Osteocyte (in vitro differentiated cells): ENCODE measurements at regions not wholly inside any gene's neighbourhood (a gene's known extent, or its start where the extent isn't known, plus 50 kb on each side); places are given as distances from the start of the nearest gene placed in this dataset.
"Not testable (repeated sequence)": the region's sequence is repeated elsewhere in the genome, so short reads cannot be mapped to it uniquely, and the experiment has no call there.

ENCODE experiments used
- DNase-seq: peaks from one replicate; pipeline ENCODE4 v3.0.0; 2021; ENCODE audit warnings: mixed read lengths; ENCODE audit not compliant: unreplicated experiment; ENCODE audit errors: extremely low spot score
- H3K27ac Mint-ChIP-seq: one replicate; pipeline ENCODE4 v1.8.0; 2021; ENCODE audit warnings: mild to moderate bottlenecking, mixed read lengths; ENCODE audit not compliant: unreplicated experiment
- H3K27me3 Mint-ChIP-seq: one replicate; pipeline ENCODE4 v1.8.0; 2021; ENCODE audit warnings: mixed read lengths; ENCODE audit not compliant: unreplicated experiment
- H3K36me3 Mint-ChIP-seq: one replicate; pipeline ENCODE4 v1.8.0; 2021; ENCODE audit warnings: mixed read lengths; ENCODE audit not compliant: unreplicated experiment
- H3K4me1 Mint-ChIP-seq: one replicate; pipeline ENCODE4 v1.8.0; 2021; ENCODE audit warnings: mixed read lengths; ENCODE audit not compliant: unreplicated experiment
- H3K4me3 Mint-ChIP-seq: one replicate; pipeline ENCODE4 v1.8.0; 2021; ENCODE audit warnings: mild to moderate bottlenecking, moderate library complexity, mixed read lengths; ENCODE audit not compliant: unreplicated experiment
- H3K9me3 Mint-ChIP-seq: one replicate; pipeline ENCODE4 v1.8.0; 2021; ENCODE audit warnings: mixed read lengths; ENCODE audit not compliant: unreplicated experiment
- CTCF ChIP-seq: fragments of 200-600 bp; sonication (generic); IDR thresholded peaks from 2 replicates; pipeline ENCODE4 v1.5.0; 2021; ENCODE audit warnings: antibody characterized with exemption, mild to moderate bottlenecking, moderate library complexity

- Mint-ChIP-seq H3K27ac (no peak overlapping the region), H3K36me3 (no peaks in the 10 kb centered on the region)
- TF ChIP-seq CTCF: no peak
Measured at GRCh38 chr9:97160255-97160654, 121.3 kb upstream of the CTSV start.

GRCh38 chr9:97158722-97159121 is 119.8 kb upstream of the CTSV start:
- H3K4me1 Mint-ChIP-seq, H3K27me3 Mint-ChIP-seq, DNase-seq, H3K36me3 Mint-ChIP-seq, H3K4me3 Mint-ChIP-seq, H3K9me3 Mint-ChIP-seq, H3K27ac Mint-ChIP-seq: not testable (repeated sequence)

More at GRCh38 chr9:97160255-97160654, 121.3 kb upstream of the CTSV start:
- DNase-seq: no peak
- no peaks in the 10 kb centered on the region for H3K9me3 Mint-ChIP-seq
- H3K4me3 Mint-ChIP-seq: no peak overlapping the region
- H3K4me1 Mint-ChIP-seq: no peaks in the 10 kb centered on the region
- H3K27me3 Mint-ChIP-seq: peaks cover 6% of the 10 kb centered on the region

GRCh38 chr9:97155441-97155840 is 116.5 kb upstream of the CTSV start:
- H3K9me3 Mint-ChIP-seq, H3K4me1 Mint-ChIP-seq, DNase-seq, H3K27me3 Mint-ChIP-seq, H3K4me3 Mint-ChIP-seq, H3K27ac Mint-ChIP-seq, H3K36me3 Mint-ChIP-seq: not testable (repeated sequence)

- Mint-ChIP-seq H3K27me3 (peaks cover 2% of the 10 kb centered on the region), H3K4me1 (no peaks in the 10 kb centered on the region), H3K27ac (no peak overlapping the region), H3K9me3 (no peaks in the 10 kb centered on the region), H3K36me3 (no peaks in the 10 kb centered on the region), H3K4me3 (no peak overlapping the region)
- no peak for TF ChIP-seq CTCF
- no peak for DNase-seq
Measured at GRCh38 chr9:97153967-97154366, 115.0 kb upstream of the CTSV start.

GRCh38 chr9:97153160-97153559 is 114.2 kb upstream of the CTSV start:
- H3K27ac Mint-ChIP-seq, H3K36me3 Mint-ChIP-seq, H3K9me3 Mint-ChIP-seq, H3K27me3 Mint-ChIP-seq, DNase-seq, H3K4me1 Mint-ChIP-seq, H3K4me3 Mint-ChIP-seq: not testable (repeated sequence)

- peaks cover 10% of the 10 kb centered on the region for H3K27me3 Mint-ChIP-seq
- H3K4me3 Mint-ChIP-seq, H3K36me3 Mint-ChIP-seq, DNase-seq, H3K9me3 Mint-ChIP-seq, H3K4me1 Mint-ChIP-seq, H3K27ac Mint-ChIP-seq: not testable (repeated sequence)
Measured at GRCh38 chr9:97150471-97150870, 111.5 kb upstream of the CTSV start.

GRCh38 chr9:97148428-97148827 is 109.5 kb upstream of the CTSV start:
- DNase-seq, H3K27ac Mint-ChIP-seq, H3K4me3 Mint-ChIP-seq, H3K4me1 Mint-ChIP-seq, H3K36me3 Mint-ChIP-seq, H3K9me3 Mint-ChIP-seq: not testable (repeated sequence)
- H3K27me3 Mint-ChIP-seq: peaks cover 10% of the 10 kb centered on the region

- not testable (repeated sequence) for H3K4me1 Mint-ChIP-seq, H3K4me3 Mint-ChIP-seq, H3K27ac Mint-ChIP-seq, H3K36me3 Mint-ChIP-seq, H3K9me3 Mint-ChIP-seq, DNase-seq
- peaks cover 10% of the 10 kb centered on the region for H3K27me3 Mint-ChIP-seq
Measured at GRCh38 chr9:97145680-97146079, 106.7 kb upstream of the CTSV start.
